ENCODE measurements at regions not wholly inside any gene's neighbourhood (a gene's known extent, or its start where the extent isn't known, plus 50 kb on each side); places are given as distances from the start of the nearest gene placed in this dataset.

- TF ChIP-seq EP300 (IDR thresholded peaks at IDR 0.05; ENCODE audit: borderline replicate concordance in 1 of 2, low read depth in 2 of 2, low read length in 2 of 2): no peak
These were observed 63.5 kb upstream of the ADGRF1 start (continued) for GRCh38 chr6:47105469-47106178.
